Adrenal gland (tissue), 9 donors: ENCODE measurements at regions not wholly inside any gene's neighbourhood (a gene's known extent, or its start where the extent isn't known, plus 50 kb on each side); places are given as distances from the start of the nearest gene placed in this dataset.

Experiments
- DNase-seq, 7 donors: peaks; one replicate each; pipeline ENCODE4 v3.0.0-alpha.2; 2019 to 2020
- H3K27ac ChIP-seq, 5 donors: fragments of 200-600 bp; sonication (generic) in 4 of 5; 1 replicate in 3 of 5; 2 replicates in 2 of 5; pipeline versions ENCODE4 v1.5.1 to v1.8.0; 2016 to 2020; ENCODE audit warnings: mild to moderate bottlenecking in 1 of 5
- H3K27me3 ChIP-seq: fragments of 200-600 bp; 2 replicates; pipeline ENCODE4 v1.8.0; 2021
- H3K36me3 ChIP-seq, 2 donors: fragments of 200-600 bp; replicated peaks in 1 of 2; 1 replicate in 1 of 2; 2 replicates in 1 of 2; pipeline versions ENCODE4 v1.5.1 to v1.8.0; 2018 to 2022
- H3K4me1 ChIP-seq, 2 donors: fragments of 200-600 bp; replicated peaks in 1 of 2; 1 replicate in 1 of 2; 2 replicates in 1 of 2; pipeline versions ENCODE4 v1.5.1 to v1.8.0; 2018 to 2021
- H3K4me3 ChIP-seq, 4 donors: fragments of 200-600 bp; sonication (generic) in 3 of 4; one replicate each; pipeline ENCODE4 v1.5.1; 2016 to 2018
- H3K9me3 ChIP-seq, 3 donors: fragments of 200-600 bp; sonication (generic) in 1 of 3; replicated peaks in 1 of 3; 1 replicate in 2 of 3; 2 replicates in 1 of 3; pipeline versions ENCODE4 v1.5.1 to v1.8.0; 2016 to 2021
- POLR2A ChIP-seq, 2 donors: fragments of 450-650 bp; IDR thresholded peaks; one replicate each; pipeline ENCODE4 v1.6.1; 2017; ENCODE audit warnings: antibody characterized with exemption in 2 of 2, mild to moderate bottlenecking in 2 of 2, moderate library complexity in 1 of 2
- WGBS, 4 donors: extraction: QIAGEN DNeasy Blood & Tissue Kit in 2 of 4; methylation state at CpG; one replicate each; pipeline versions ENCODE4 v1.1.5 to v1.1.7; 2013 to 2017; 5-methylcytosine and 5-hydroxymethylcytosine counted together
- intact Hi-C, 2 donors: fragments of 100-400 bp; cut with DNase I; formaldehyde crosslinking; loops; one replicate each; pipeline versions ENCODE4 v1.14.1 to v1.15.0; 2022 to 2023
- TF ChIP-seq, protein P1 (sequence below), 6 experiments: fragments of 450-650 bp in 4 of 6; fragments of 200-600 bp in 2 of 6; sonication (generic) in 1 of 6; IDR thresholded peaks; 1 replicate in 5 of 6; 2 replicates in 1 of 6; pipeline versions ENCODE4 v1.5.1 to v1.8.0; 2016 to 2021; ENCODE audit warnings: antibody characterized with exemption in 6 of 6, mild to moderate bottlenecking in 2 of 6, moderate library complexity in 1 of 6
- donor health status: healthy with polysubstance abuse.
- donor health status: Bipolar disorder and iron deficiency.
- donor health status: DM: yes; HTN: yes; CAD: no.
- donor health status: DM: no; HTN: no; CAD: no.
- donor health status: DM: no; HTN: no; CAD: no.

DNA sequence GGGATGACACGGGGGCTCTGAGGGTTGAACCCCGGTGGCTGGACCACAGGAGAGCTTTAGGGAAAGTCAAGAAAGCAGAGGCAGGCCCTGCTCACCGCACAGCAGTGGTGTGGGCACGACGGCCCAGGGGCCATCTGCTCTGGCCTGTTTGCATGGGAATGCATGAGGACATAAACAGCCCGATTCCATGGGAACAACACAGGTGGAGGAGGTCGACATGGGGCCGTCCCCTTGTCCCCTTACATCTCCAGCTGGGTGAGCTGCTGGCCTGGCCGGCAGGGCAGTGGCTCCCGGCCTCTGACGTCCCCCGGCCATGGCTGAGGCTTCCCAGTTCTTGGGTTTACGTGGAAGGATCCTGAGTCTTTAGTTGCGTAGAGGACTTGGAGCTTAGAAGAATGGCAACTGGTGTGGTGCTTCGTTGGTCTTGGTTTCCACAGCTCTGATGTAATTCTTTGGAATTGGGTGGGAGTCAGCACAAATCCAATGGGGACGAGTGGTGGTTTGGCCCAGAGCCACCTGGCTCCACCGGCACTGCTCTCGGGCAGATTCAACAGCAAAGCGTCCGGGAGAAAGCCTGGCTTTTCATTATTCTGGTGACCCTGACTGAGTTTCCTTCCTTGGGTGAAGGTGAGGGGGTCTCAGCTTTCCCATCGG is 98.3 kb upstream of the HDAC4 start:
- Histone ChIP-seq H3K4me3 (no peak overlapping the region), H3K36me3 (no peaks in the 10 kb centered on the region), H3K27me3 (no peaks in the 10 kb centered on the region), H3K9me3 (no peaks in the 10 kb centered on the region), H3K27ac (no peak overlapping the region), H3K4me1 (no peaks in the 10 kb centered on the region)
- no peak for TF ChIP-seq POLR2A (IDR thresholded peaks at IDR 0.05)
- TF ChIP-seq, protein P1, sequence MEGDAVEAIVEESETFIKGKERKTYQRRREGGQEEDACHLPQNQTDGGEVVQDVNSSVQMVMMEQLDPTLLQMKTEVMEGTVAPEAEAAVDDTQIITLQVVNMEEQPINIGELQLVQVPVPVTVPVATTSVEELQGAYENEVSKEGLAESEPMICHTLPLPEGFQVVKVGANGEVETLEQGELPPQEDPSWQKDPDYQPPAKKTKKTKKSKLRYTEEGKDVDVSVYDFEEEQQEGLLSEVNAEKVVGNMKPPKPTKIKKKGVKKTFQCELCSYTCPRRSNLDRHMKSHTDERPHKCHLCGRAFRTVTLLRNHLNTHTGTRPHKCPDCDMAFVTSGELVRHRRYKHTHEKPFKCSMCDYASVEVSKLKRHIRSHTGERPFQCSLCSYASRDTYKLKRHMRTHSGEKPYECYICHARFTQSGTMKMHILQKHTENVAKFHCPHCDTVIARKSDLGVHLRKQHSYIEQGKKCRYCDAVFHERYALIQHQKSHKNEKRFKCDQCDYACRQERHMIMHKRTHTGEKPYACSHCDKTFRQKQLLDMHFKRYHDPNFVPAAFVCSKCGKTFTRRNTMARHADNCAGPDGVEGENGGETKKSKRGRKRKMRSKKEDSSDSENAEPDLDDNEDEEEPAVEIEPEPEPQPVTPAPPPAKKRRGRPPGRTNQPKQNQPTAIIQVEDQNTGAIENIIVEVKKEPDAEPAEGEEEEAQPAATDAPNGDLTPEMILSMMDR (IDR thresholded peaks at IDR 0.05) = no peak
- DNase-seq = peak in 3 of 7 donors; percentile 19 to 59 (median 25)
- 66 to 79% (median 76%) methylated on average over 13 to 21 of the region's 21 CpGs for WGBS, 4 donors
- intact Hi-C loops = no loop called here

DNA sequence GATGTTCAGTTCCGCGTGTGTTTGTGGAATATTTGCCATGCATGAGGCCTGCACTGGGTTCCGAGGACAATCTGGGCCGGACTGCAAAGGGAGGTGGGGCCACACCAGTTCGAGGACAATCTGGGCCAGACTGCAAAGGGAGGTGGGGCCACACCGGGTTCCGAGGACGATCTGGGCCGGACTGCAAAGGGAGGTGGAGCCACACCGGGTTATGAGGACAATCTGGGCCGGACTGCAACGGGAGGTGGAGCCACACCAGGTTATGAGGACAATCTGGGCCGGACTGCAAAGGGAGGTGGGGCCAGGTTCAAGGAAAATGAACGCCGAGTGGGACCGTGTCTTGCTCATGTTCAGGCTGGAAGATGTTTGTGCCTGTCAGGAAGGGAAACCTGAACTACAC is 97.8 kb upstream of the HDAC4 start:
- Histone ChIP-seq H3K4me1 (no peaks in the 10 kb centered on the region), H3K36me3 (no peaks in the 10 kb centered on the region), H3K27ac (no peak overlapping the region), H3K4me3 (no peak overlapping the region), H3K27me3 (no peaks in the 10 kb centered on the region), H3K9me3 (no peaks in the 10 kb centered on the region)
- TF ChIP-seq, protein P1 (IDR thresholded peaks at IDR 0.05) = no peak
- TF ChIP-seq POLR2A (IDR thresholded peaks at IDR 0.05) = no peak
- WGBS, 4 donors = 54 to 62% (median 59%) methylated on average over 16 of the region's 16 CpGs
- DNase-seq = no peak
- intact Hi-C loops = no loop called here

DNA sequence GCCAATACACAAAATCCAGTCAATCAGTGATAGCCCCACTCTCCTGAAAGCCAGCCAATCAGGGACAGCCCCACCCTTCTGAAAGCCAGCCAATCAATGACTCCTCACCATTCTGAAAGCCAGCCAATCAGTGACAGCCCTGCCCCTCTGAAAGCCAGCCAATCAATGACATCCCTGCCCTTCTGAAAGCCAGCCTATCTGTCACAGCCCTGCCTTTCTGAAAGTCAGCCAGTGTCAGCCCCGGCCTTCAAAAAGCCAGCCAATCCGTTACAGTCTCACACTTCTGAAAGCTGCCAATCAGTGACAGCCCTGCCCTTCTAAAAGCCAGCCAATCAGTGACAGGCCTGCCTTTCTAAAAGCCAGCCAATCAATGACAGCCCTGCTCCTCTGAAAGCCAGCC is 95.9 kb upstream of the HDAC4 start:
- no peaks in the 10 kb centered on the region for H3K27me3 ChIP-seq
- 59 to 86% (median 75%) methylated on average over 2 of the region's 2 CpGs for WGBS, 4 donors
- H3K9me3 ChIP-seq = no peaks in the 10 kb centered on the region
- H3K4me3 ChIP-seq = no peak overlapping the region
- no peaks in the 10 kb centered on the region for H3K4me1 ChIP-seq
- intact Hi-C loops = no loop called here
- no peak for TF ChIP-seq POLR2A (IDR thresholded peaks at IDR 0.05)
- TF ChIP-seq, protein P1 (IDR thresholded peaks at IDR 0.05) = no peak
- no peaks in the 10 kb centered on the region for H3K36me3 ChIP-seq
- no peak overlapping the region for H3K27ac ChIP-seq
- DNase-seq = no peak

DNA sequence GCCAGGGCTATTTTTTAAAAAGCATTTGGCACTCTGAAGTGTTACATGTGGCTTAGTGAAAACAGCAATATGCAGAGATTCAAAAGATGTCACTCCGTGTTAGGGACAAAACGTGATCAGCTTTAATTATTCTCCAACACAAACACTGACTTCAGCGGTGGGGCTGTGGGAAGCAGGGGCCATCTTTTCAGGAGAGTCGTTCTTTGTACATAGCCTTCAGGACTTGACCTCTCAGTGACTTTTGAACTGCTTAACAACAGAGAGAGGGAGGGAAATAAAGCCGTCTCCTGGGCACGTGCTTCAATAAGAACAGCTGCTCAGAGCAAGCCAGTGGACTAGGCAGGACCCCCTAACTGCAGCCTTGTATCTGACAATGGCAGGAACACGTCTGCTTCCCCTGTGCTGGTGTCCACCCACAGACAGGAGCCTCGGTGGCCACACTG is 95.0 kb upstream of the HDAC4 start:
- Histone ChIP-seq H3K27ac (no peak overlapping the region), H3K27me3 (no peaks in the 10 kb centered on the region), H3K4me3 (no peak overlapping the region), H3K4me1 (no peaks in the 10 kb centered on the region), H3K36me3 (no peaks in the 10 kb centered on the region), H3K9me3 (no peaks in the 10 kb centered on the region)
- 44 to 62% (median 56%) methylated on average over 8 of the region's 8 CpGs for WGBS, 4 donors
- TF ChIP-seq POLR2A (IDR thresholded peaks at IDR 0.05) = no peak
- TF ChIP-seq, protein P1 (IDR thresholded peaks at IDR 0.05) = no peak
- no peak for DNase-seq
- intact Hi-C loops = no loop called here
